ENCODE measurements at regions not wholly inside any gene's neighbourhood (a gene's known extent, or its start where the extent isn't known, plus 50 kb on each side); places are given as distances from the start of the nearest gene placed in this dataset.

DNA sequence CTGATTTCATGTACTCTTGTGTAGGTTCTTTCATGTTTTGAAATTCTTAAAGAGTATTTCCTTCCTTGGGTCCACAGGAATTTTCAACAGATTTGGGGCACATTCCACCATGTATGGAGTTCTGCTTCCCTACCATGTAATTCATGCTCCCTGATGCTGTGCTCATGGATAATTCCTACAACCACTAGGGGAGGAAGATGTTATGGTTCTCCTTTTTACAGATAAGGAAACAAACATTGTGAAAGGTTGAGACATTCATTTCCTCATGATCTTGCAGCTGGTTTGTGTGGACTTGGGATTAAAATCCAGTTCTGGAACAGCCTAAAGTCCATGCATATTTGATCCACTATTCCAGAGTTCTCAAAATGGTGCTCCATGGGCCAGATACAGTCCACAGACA is 174.9 kb upstream of the FRMD4B start:
- BruUV-seq (replicated peaks) = no TSS peak
- Mint-ChIP-seq H3K27ac (ENCODE audit: unreplicated experiment) (no peak overlapping the region), H3K4me1 (ENCODE audit: low read depth, unreplicated experiment) (no peaks in the 10 kb centered on the region), H3K27me3 (ENCODE audit: insufficient read depth, unreplicated experiment) (peaks cover 3% of the 10 kb centered on the region), H3K9me3 (ENCODE audit: unreplicated experiment) (peaks cover 9% of the 10 kb centered on the region), H3K36me3 (ENCODE audit: insufficient read depth, unreplicated experiment) (no peaks in the 10 kb centered on the region), H3K4me3 (ENCODE audit: unreplicated experiment) (no peak overlapping the region)
- no peak for DNase-seq
- Histone ChIP-seq H3K4me1 (no peaks in the 10 kb centered on the region), H3K36me3 (ENCODE audit: control insufficient read depth, insufficient read depth, low read length) (no peaks in the 10 kb centered on the region), H3K4me3 (ENCODE audit: low read depth, low read length) (no peak overlapping the region), H3K27me3 (replicated peaks; ENCODE audit: control insufficient read depth, insufficient read depth, low read length) (no peaks in the 10 kb centered on the region; the same call in 1 of the 2 replicates), H3K9me3 (no peaks in the 10 kb centered on the region)
- TF ChIP-seq, protein P1, sequence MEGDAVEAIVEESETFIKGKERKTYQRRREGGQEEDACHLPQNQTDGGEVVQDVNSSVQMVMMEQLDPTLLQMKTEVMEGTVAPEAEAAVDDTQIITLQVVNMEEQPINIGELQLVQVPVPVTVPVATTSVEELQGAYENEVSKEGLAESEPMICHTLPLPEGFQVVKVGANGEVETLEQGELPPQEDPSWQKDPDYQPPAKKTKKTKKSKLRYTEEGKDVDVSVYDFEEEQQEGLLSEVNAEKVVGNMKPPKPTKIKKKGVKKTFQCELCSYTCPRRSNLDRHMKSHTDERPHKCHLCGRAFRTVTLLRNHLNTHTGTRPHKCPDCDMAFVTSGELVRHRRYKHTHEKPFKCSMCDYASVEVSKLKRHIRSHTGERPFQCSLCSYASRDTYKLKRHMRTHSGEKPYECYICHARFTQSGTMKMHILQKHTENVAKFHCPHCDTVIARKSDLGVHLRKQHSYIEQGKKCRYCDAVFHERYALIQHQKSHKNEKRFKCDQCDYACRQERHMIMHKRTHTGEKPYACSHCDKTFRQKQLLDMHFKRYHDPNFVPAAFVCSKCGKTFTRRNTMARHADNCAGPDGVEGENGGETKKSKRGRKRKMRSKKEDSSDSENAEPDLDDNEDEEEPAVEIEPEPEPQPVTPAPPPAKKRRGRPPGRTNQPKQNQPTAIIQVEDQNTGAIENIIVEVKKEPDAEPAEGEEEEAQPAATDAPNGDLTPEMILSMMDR (IDR thresholded peaks at IDR 0.05; ENCODE audit: insufficient read depth in 1 of 2, low read depth in 1 of 2, low read length in 1 of 2, severe bottlenecking in 1 of 2, unreplicated experiment in 1 of 2) = no peak
- CTCF ChIA-PET = no interaction called here
- POLR2A ChIA-PET = no interaction called here
- intact Hi-C loops (cut with micrococcal nuclease; ENCODE audit: unreplicated experiment) = no loop called here

DNA sequence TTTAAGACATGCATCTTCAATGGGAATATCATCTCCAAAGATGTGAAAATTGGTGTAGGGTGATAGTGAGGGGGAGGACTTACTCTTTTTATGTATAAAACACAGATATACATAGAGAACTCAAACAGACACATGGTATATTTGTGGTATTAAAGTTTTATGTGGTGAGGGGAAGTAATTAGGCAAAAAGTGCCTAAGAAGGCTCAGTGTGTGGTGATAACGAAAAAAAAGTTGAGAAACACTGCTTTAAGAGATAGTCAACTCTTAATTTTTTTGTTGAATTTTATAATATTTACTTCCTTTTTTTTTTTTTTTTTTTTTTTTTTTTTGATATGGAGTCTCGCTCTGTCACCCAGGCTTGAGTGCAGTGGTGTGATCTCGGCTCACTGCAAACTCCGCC is 174.2 kb upstream of the FRMD4B start:
- CTCF ChIA-PET = no interaction called here
- Histone ChIP-seq H3K27me3 (replicated peaks; ENCODE audit: control insufficient read depth, insufficient read depth, low read length) (no peaks in the 10 kb centered on the region; the same call in 1 of the 2 replicates), H3K4me1 (no peaks in the 10 kb centered on the region), H3K36me3 (ENCODE audit: control insufficient read depth, insufficient read depth, low read length) (no peaks in the 10 kb centered on the region), H3K4me3 (ENCODE audit: low read depth, low read length) (no peak overlapping the region), H3K9me3 (no peaks in the 10 kb centered on the region)
- H3K9me3 Mint-ChIP-seq (ENCODE audit: unreplicated experiment) = peaks cover 9% of the 10 kb centered on the region
- H3K4me1 Mint-ChIP-seq (ENCODE audit: low read depth, unreplicated experiment) = no peaks in the 10 kb centered on the region
- H3K27me3 Mint-ChIP-seq (ENCODE audit: insufficient read depth, unreplicated experiment) = peaks cover 6% of the 10 kb centered on the region
- no peak overlapping the region for H3K4me3 Mint-ChIP-seq (ENCODE audit: unreplicated experiment)
- DNase-seq = no peak
- BruUV-seq (replicated peaks) = no TSS peak
- H3K36me3 Mint-ChIP-seq (ENCODE audit: insufficient read depth, unreplicated experiment) = no peaks in the 10 kb centered on the region
- POLR2A ChIA-PET = no interaction called here
- H3K27ac Mint-ChIP-seq (ENCODE audit: unreplicated experiment) = no peak overlapping the region
- TF ChIP-seq, protein P1 (IDR thresholded peaks at IDR 0.05; ENCODE audit: insufficient read depth in 1 of 2, low read depth in 1 of 2, low read length in 1 of 2, severe bottlenecking in 1 of 2, unreplicated experiment in 1 of 2) = no peak
- intact Hi-C loops (cut with micrococcal nuclease; ENCODE audit: unreplicated experiment) = no loop called here

DNA sequence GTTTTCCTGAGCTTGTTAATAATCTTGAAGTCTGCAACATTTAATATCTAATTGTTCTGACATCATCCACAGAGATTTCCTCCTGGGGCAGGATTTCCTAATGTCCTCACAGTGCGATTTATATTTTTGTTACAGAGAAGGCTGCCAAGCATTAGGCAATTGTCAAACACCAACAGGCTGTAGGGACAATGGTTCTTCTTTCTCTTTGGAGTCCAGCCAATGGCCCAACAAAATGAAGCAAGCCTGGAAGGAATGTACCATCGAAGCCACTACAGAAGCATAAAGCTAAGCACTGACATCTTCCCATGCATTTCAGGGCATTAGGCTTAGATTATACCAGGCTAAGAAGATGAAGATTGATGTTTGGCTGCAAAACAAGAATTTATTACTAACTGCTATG is 173.0 kb upstream of the FRMD4B start:
- DNase-seq = no peak
- Histone ChIP-seq H3K27me3 (replicated peaks; ENCODE audit: control insufficient read depth, insufficient read depth, low read length) (no peaks in the 10 kb centered on the region; the same call in 1 of the 2 replicates), H3K9me3 (no peaks in the 10 kb centered on the region), H3K36me3 (ENCODE audit: control insufficient read depth, insufficient read depth, low read length) (no peaks in the 10 kb centered on the region), H3K4me3 (ENCODE audit: low read depth, low read length) (no peak overlapping the region), H3K4me1 (no peaks in the 10 kb centered on the region)
- Mint-ChIP-seq H3K27ac (ENCODE audit: unreplicated experiment) (no peak overlapping the region), H3K4me3 (ENCODE audit: unreplicated experiment) (no peak overlapping the region), H3K4me1 (ENCODE audit: low read depth, unreplicated experiment) (no peaks in the 10 kb centered on the region), H3K36me3 (ENCODE audit: insufficient read depth, unreplicated experiment) (no peaks in the 10 kb centered on the region), H3K9me3 (ENCODE audit: unreplicated experiment) (peaks cover 9% of the 10 kb centered on the region), H3K27me3 (ENCODE audit: insufficient read depth, unreplicated experiment) (peaks cover 6% of the 10 kb centered on the region)
- ChIA-PET CTCF (no interaction called here), POLR2A (no interaction called here)
- no TSS peak for BruUV-seq (replicated peaks)
- intact Hi-C loops (cut with micrococcal nuclease; ENCODE audit: unreplicated experiment) = no loop called here
- TF ChIP-seq, protein P1 (IDR thresholded peaks at IDR 0.05; ENCODE audit: insufficient read depth in 1 of 2, low read depth in 1 of 2, low read length in 1 of 2, severe bottlenecking in 1 of 2, unreplicated experiment in 1 of 2) = no peak
